H54 (cell line): ENCODE measurements at regions not wholly inside any gene's neighbourhood (a gene's known extent, or its start where the extent isn't known, plus 50 kb on each side); places are given as distances from the start of the nearest gene placed in this dataset.

Experiments
- DNase-seq: peaks from one replicate; pipeline ENCODE4 v3.0.0; 2011; ENCODE audit warnings: low spot score, mixed read lengths; ENCODE audit not compliant: insufficient read length
- FAIRE-seq: peaks from 3 replicates; lab custom pipeline; 2011; peaks lifted over from hg19 to GRCh38; lab: Jason Lieb, UNC
- POLR2A ChIP-seq: IDR thresholded peaks from 2 replicates; pipeline ENCODE4 v1.6.1; 2011; ENCODE audit warnings: low read depth, mild to moderate bottlenecking, low read length

DNA sequence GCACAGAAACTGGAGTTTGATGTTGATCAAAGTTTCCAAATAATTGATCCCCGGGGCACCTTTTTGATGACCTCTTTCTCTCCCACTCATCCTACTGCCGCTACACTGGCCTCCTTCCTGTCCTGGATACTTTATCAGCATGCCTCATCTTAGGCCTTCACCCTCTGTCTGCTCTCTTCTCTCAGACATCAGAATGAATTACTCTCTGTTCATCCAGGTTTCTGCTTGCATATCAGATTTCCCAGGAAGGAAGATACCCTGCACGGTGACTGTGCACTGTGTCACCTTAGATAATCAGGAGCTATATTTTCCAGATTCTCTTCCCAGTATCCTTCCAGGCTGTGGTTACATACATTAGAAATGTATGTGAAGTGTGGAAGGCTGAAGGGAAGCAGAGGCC, 397.0 kb downstream of the DIRAS2 start:
- no peak for DNase-seq
- FAIRE-seq, result no peak
- no peak for TF ChIP-seq POLR2A

- DNase-seq (no peak), FAIRE-seq (no peak)
- no peak for TF ChIP-seq POLR2A
Measured at GRCh38 chr9:90249094-90249493, 393.5 kb downstream of the DIRAS2 start.

GRCh38 chr9:90251316-90251715, 391.3 kb downstream of the DIRAS2 start:
- no peak for TF ChIP-seq POLR2A
- FAIRE-seq, result peak; percentile 36
- no peak for DNase-seq

DNA sequence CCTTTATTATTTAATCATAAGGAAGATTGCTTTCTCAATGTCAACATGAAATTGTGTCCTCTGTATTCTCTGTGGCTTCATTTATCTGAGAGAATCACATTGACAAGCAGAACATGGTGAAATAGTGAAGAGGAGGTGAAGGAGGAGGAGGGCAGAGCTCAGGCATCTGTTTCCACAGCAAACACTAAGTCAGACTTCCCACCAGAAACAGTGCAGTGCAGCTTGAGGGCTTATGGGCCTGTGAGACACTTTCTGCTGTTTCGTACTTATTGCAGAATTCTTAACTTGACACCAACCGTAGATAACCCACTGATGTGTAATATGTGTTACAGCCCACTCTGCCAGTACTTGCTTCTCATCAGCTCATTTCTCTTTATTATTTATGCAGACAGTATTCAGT, 386.3 kb downstream of the DIRAS2 start:
- FAIRE-seq (no peak), DNase-seq (no peak)
- no peak for TF ChIP-seq POLR2A

- DNase-seq (no peak), FAIRE-seq (peak; percentile 75)
- TF ChIP-seq POLR2A, result no peak
Measured at GRCh38 chr9:90259311-90260246, 383.0 kb downstream of the DIRAS2 start.

- TF ChIP-seq POLR2A, result no peak
- DNase-seq (no peak), FAIRE-seq (no peak)
Measured at GRCh38 chr9:90261698-90262097, 380.9 kb downstream of the DIRAS2 start.

DNA sequence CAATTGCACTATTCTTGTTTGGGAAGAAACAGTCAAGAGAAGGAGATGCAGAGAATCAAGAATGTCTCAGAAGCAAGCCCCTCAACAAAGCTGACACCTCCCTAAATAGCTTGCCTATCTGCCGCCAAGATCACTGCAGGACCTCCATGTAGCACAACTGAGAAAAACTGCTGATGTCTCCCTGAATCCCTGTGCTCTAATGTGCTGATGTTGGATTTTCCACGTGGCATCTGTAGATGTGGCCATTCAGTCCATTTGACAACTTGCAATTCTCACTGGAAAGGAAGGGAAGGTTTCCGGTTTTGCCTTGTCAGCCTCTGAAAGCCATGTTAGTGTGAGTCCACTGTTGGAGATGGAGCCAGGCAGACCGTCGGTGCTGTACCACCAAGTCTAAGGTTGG, 374.0 kb downstream of the DIRAS2 start:
- no peak for FAIRE-seq
- no peak for TF ChIP-seq POLR2A
- DNase-seq, result no peak

DNA sequence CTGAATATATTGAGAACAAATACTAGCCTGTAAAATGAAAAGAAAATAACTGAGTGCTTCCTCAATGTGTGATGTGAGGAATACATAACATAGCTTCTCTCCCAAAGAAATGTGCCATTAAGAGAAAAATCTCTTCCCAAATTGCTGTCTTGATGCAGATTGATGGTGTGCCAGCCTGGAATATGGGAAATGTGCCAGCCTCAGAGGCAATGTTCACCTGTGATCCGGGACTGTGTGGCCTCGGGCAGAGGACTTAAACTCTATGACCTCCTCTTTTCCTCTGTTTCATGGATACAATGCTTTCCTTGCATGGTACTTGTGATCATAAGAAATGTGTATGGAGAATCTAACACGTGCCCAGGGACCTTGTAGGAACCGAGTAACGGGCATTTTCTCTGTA, 370.9 kb downstream of the DIRAS2 start:
- no peak for FAIRE-seq
- DNase-seq, result no peak
- no peak for TF ChIP-seq POLR2A

DNA sequence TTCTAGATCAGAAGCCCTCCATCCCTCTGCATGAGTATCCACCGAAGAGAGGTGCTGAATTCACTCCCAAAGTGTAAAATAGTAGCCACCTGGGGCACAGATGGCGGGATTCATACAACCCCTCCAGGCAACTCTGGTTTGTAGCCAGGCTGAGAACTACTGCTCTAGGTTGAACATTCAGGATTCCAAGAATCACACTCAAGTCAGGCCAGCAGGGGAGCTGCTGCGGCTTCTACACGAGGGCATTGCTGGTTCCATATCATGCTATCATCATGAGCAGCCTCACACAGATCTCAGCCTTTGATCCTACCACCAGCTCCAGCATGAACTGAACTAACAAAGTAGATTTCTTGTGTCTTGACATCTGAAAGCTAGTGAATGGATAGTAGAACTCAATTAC, 367.9 kb downstream of the DIRAS2 start:
- DNase-seq (no peak), FAIRE-seq (peak; percentile 11)

DNA sequence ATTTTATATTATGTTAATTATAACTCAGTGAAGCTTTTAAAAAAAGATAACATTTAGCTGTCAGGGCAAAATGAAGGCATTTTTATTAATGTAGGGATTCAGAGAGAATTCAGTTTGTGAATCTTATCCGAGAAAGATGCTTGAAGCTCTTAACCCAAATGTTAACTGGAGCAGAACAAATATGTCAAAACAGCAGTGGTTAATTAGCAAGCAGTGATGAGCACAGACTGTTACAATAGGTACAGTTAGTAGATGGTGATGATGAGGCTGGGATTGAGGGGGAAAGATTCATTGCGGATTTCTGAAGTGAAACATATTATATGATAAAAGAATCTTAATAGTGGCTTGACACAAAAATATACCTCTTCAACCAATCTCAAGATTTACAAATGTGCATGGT, 356.7 kb downstream of the DIRAS2 start:
- TF ChIP-seq POLR2A, result no peak
- DNase-seq (no peak), FAIRE-seq (no peak)

More for the DNA sequence above, 367.9 kb downstream of the DIRAS2 start:
- no peak for TF ChIP-seq POLR2A

DNA sequence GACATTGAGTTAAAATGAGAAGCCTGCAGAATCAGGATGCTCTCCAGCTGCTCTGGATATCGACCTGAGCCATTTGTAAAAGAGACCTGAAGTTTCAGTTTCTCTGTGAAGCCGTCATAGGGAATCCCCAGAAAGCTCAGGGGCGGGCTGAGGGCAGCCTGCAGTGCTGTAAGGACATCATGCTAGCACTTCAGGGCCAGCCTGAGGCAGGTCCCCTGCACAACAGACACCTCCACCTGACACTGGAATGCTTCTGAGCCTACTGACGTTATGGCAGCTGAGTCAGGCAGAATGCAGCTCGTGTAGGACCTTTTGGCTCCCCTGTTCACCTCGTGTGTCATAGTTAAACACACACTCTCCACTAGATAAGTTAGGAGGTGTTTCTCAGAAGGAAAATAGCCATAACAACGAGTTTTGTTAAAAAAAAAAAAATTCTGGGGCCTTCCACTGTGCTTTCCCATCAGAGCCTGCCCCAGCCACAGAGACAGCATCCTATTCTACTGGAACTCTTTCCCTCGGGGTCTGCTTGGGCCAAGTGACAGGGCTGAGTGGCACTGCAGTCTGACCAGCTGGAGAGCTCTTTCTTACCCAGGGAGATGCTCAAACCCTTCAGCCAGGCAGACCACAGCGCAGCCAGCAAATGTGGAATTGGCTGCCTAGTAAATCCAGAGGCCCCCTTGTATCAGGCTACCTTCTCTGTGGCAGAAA, 354.9 kb downstream of the DIRAS2 start:
- TF ChIP-seq POLR2A, result no peak
- FAIRE-seq (peak; percentile 60), DNase-seq (no peak)

- no peak for TF ChIP-seq POLR2A
- DNase-seq, result no peak
- no peak for FAIRE-seq
Measured at GRCh38 chr9:90288275-90288639, 354.4 kb downstream of the DIRAS2 start.

DNA sequence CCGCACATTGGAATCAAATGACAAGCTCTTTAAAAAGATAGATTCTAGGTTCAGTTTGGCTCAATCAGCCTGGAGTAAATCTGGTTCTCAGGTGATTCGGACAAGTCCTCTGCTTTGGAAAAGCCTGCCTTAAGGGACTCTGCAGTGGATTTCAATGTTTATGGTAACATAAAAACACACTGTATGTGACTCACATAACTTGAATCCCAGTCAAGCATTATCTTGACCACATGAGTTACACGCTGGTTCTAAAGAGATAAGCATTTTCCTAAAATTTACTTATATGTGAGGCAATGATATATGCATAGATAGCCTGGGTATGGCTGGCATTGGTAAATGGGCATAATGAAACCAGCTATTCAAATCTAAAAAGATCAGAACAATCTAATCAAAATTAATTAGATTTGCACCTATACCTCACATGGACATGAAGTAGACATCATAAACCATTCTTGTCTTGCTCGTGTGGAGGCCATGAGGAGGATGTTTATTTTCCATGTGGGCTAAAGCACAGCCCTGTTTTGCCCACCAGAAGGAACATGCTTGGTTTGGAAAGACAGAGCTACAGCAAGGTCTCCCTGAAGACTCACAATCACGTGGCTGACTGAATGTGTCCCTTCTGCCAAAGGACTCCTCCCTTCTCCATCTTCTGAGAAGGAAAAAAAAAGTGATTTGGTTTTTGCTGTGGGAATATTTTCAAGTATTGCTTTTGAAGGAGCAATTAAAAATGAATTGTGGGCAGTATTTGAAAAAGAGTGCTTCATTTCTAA, 351.7 kb downstream of the DIRAS2 start:
- TF ChIP-seq POLR2A, result no peak
- DNase-seq (no peak), FAIRE-seq (peak; percentile 48)

DNA sequence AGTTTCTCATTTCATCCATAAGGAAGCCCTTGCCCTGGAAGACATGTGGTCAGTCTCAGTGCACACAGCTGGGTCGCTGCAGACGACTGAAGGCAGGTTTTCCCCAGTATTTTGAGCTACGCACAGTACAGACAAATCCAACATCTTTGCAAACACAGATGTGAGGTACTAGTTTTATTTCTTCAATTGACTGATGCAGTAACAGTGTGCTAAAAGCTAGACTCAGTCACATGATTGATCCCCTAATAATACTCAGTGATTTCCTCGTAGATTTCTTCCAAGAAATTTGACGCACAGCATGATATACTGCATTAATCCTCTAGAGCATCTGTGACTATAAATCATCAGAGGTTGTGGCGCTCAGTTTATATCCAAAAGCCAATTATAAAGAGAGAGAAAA, 346.1 kb downstream of the DIRAS2 start:
- no peak for TF ChIP-seq POLR2A
- no peak for FAIRE-seq
- no peak for DNase-seq
